ENCODE measurements at regions not wholly inside any gene's neighbourhood (a gene's known extent, or its start where the extent isn't known, plus 50 kb on each side); places are given as distances from the start of the nearest gene placed in this dataset.
"Not testable (repeated sequence)": the region's sequence is repeated elsewhere in the genome, so short reads cannot be mapped to it uniquely, and the experiment has no call there.

DNA sequence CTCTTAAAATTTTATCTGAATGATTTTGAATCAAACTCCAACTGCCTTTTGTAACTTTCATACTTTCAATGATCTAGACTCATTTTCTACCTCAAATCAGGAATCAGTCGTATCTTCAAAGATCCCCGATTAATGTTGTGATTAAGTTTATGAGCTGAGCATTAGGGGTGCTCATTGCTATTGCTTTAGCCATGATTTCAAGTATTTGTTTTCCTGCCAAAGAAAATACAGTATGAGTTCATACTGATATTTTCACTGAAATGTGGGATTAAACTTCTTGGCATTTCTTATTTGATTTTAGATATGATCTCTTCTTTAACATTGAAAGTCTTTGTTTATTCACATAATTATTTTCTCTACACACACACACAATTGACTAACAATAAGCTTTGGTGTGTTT, 785.6 kb downstream of the NTRK3 start:
- Mint-ChIP-seq H3K4me1 (no peaks in the 10 kb centered on the region), H3K27ac (no peak overlapping the region), H3K4me3 (no peak overlapping the region), H3K9me3 (peaks cover 5 to 7% of the 10 kb centered on the region in 2 donors), H3K27me3 (no peaks in the 10 kb centered on the region)
- DNase-seq (no peak), ATAC-seq (no peak)

DNA sequence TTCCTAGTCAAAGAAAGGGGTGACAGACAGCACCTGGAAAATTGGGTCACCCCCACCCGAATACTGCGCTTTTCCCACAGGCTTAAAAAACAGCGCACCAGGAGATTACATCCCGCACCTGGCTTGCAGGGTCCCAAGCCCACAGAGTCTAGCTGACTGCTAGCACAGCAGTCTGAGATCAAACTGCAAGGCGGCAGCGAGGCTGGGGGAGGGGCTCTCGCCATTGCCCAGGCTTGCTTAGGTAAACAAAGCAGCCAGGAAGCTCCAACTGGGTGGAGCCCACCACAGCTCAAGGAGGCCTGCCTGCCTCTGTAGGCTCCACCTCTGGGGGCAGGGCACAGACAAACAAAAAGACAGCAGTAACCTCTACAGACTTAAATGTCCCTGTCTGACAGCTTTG, 792.6 kb downstream of the NTRK3 start:
- H3K27me3 Mint-ChIP-seq, result peaks cover 14% of the 10 kb centered on the region
- H3K4me3 Mint-ChIP-seq, H3K27ac Mint-ChIP-seq, H3K4me1 Mint-ChIP-seq, ATAC-seq, DNase-seq: not testable (repeated sequence)
- H3K9me3 Mint-ChIP-seq, result peaks cover 5 to 13% of the 10 kb centered on the region in 2 donors

DNA sequence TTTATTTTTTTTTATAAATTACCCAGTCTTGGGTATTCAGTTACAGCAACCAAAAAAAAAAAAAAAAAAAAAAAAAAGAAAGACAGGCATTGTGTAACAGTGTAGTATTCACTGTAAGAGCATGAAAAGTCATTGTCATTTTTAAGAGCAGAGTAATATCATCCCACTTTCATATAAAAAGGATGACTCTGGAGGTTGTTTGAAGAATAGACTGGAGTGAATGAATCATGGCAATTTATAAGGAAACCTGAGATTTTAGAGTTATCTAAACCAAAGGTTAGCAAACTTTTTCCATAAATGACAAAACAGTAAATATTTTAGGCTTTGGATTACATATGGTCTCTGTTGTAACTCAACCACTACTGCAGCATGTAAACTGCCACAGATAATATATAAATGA, 794.9 kb downstream of the NTRK3 start:
- H3K4me3 Mint-ChIP-seq, result no peak overlapping the region

DNA sequence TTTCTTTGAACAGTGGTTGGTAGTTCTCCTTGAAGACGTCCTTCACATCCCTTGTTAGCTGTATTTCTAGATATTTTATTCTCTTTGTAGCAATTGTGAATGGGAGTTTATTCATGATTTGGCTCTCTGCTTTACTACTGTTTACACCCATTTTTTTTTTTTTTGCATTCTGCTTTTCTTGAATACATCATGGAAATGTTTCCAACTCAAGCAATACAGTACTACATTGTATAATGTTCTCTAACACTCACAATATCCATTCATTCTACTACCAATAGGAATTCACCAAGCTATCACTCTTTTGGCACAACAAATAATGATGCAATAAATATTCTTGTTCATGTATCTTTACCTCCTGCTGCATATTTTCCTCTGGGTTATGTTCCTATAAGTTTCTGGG, 801.7 kb downstream of the NTRK3 start:
- H3K27me3 Mint-ChIP-seq, result peaks cover 4% of the 10 kb centered on the region
- DNase-seq (no peak), ATAC-seq (no peak)
- H3K4me1 Mint-ChIP-seq, result no peaks in the 10 kb centered on the region
- no peak overlapping the region for H3K4me3 Mint-ChIP-seq
- no peak overlapping the region for H3K27ac Mint-ChIP-seq
- peaks cover 4 to 12% of the 10 kb centered on the region in 2 donors for H3K9me3 Mint-ChIP-seq

More for the DNA sequence above, 794.9 kb downstream of the NTRK3 start:
- H3K4me1 Mint-ChIP-seq, result no peaks in the 10 kb centered on the region
- H3K27ac Mint-ChIP-seq, result no peak overlapping the region
- H3K9me3 Mint-ChIP-seq, result peaks cover 4 to 11% of the 10 kb centered on the region in 2 donors
- peaks cover 14% of the 10 kb centered on the region for H3K27me3 Mint-ChIP-seq
- DNase-seq, result no peak
- ATAC-seq, result no peak

DNA sequence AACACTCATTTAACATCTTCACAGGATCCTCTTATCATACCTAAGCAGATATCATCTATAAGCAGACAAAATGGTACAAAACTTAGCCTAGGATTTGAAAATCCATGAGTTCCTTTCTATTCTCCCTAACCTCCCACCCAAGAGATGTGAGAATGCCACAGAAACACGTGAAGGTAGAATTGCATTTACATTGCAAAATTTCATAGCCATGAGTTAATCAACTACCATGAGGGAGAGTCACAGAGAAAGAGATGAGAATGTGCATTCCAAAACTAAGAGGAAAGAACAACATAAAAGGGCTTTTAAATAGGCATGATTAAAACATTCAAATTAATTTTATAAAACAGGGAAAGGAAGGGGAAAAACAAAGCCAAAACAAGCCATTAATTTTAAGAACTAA, 806.2 kb downstream of the NTRK3 start:
- ATAC-seq (no peak), DNase-seq (no peak)
- Mint-ChIP-seq H3K4me3 (no peak overlapping the region), H3K4me1 (no peaks in the 10 kb centered on the region), H3K27me3 (no peaks in the 10 kb centered on the region), H3K27ac (no peak overlapping the region), H3K9me3 (peaks cover 15 to 27% of the 10 kb centered on the region in 2 donors)

DNA sequence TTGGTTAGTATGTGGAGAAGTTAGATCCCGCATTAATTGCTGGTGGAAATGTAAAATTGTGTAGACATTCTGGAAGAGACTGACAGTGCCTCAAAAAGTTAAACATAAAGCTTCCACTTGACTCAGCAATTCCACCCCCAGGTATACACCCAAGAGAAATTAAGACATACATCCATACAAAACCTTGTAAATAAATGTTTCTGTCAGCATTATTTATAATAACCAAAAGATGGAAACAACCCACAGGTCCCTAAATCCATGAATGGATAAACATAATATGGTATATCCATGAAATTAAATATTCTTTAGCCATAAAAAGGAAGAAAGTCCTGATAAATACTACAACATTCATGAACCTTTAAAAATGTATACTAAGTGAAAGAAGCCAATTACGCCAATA, 817.4 kb downstream of the NTRK3 start:
- Mint-ChIP-seq H3K9me3 (no peaks in the 10 kb centered on the region), H3K27me3 (no peaks in the 10 kb centered on the region), H3K4me3 (no peak overlapping the region), H3K27ac (no peak overlapping the region), H3K4me1 (no peaks in the 10 kb centered on the region)
- no peak for ATAC-seq
- no peak for DNase-seq

DNA sequence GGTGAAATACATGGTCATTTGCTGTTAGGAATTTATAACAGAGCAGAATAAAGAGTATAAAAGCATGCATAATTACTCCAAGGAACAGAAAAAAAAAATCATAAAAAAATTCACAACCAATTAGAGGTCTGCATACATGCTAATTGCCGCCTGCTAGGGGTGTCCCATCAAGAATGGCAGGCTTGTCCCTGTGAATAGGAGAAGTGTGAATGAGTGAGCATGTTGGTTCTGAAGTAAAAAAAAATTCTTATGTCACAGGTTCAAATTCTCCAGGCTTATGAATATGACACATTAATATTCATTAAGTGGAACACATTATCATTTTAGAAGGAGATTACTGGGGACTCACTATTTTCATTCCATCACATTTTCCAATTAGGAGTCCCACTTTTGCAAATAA, 822.7 kb downstream of the NTRK3 start:
- DNase-seq (no peak), ATAC-seq (no peak)
- H3K4me3 Mint-ChIP-seq, result no peak overlapping the region
- H3K9me3 Mint-ChIP-seq, result no peaks in the 10 kb centered on the region
- H3K27ac Mint-ChIP-seq, result no peak overlapping the region
- H3K27me3 Mint-ChIP-seq, result peaks cover 17% of the 10 kb centered on the region
- H3K4me1 Mint-ChIP-seq, result no peaks in the 10 kb centered on the region

DNA sequence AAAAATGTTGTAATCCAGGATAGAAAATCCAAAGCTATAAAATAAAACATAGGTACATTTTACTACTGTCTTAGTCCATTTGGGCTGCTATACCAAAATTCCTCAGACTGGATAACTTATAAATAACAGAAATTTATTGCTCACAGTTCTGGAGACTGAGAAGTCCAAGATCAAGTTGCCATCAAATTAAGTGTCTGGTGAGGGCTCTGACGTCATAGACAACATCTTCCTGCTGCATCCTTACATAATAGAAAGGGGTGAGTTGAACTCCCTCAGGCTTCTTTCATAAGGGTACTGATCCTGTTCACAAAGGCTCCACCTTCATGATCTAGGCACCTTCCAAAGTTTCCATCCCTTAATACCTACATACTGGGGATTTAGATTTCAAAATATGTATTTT, 826.8 kb downstream of the NTRK3 start:
- no peak for ATAC-seq

DNA sequence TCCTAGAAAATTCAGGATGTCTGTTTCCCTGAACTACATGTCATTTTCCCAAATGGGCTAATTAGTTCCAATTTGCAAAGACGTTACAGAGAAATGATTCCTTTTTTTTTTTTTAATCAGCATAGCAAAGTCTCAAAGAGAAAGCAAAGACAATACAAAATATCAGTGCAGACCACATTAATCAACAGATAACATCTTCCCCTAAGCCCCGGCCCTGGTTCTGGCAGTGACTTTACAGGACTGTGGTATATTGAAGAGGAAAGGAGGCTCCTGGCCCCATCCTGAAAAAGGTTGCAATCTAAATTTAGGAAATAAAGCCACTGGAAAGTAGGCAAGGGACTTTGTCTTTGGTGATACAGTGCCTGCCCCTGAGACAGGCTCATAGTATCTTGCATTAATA, 836.5 kb downstream of the NTRK3 start:
- H3K9me3 Mint-ChIP-seq, result no peaks in the 10 kb centered on the region
- no peak for DNase-seq
- ATAC-seq, result no peak
- no peak overlapping the region for H3K4me3 Mint-ChIP-seq
- H3K27ac Mint-ChIP-seq, result no peak overlapping the region
- H3K27me3 Mint-ChIP-seq, result peaks cover 8% of the 10 kb centered on the region
- H3K4me1 Mint-ChIP-seq, result no peaks in the 10 kb centered on the region

More for the DNA sequence above, 826.8 kb downstream of the NTRK3 start:
- H3K4me1 Mint-ChIP-seq, result no peaks in the 10 kb centered on the region
- H3K4me3 Mint-ChIP-seq, result no peak overlapping the region
- DNase-seq, result no peak
- H3K9me3 Mint-ChIP-seq, result no peaks in the 10 kb centered on the region
- H3K27me3 Mint-ChIP-seq, result peaks cover 26% of the 10 kb centered on the region
- no peak overlapping the region for H3K27ac Mint-ChIP-seq

DNA sequence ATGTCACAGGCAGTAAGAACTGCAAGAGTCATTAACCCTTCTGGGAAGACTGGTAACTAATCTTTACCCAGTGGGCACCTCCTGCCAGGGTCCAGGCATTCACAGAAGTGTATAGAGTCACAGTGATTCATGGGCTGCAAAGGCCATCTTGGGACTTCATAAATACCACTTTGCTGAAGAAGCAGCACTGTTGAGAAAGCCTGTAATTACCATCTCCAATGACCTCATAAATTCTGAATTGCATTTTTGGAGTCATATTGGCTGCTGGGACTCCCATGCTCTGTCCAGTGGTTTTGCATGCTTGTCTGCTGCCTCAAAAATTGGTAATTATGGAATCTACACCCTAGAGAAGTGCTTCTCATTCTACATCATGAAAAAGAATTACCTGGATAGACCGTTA, 837.2 kb downstream of the NTRK3 start:
- no peaks in the 10 kb centered on the region for H3K9me3 Mint-ChIP-seq
- H3K27me3 Mint-ChIP-seq, result peaks cover 11% of the 10 kb centered on the region
- no peak overlapping the region for H3K27ac Mint-ChIP-seq
- DNase-seq (no peak), ATAC-seq (no peak)
- H3K4me3 Mint-ChIP-seq, result no peak overlapping the region
- H3K4me1 Mint-ChIP-seq, result no peaks in the 10 kb centered on the region

DNA sequence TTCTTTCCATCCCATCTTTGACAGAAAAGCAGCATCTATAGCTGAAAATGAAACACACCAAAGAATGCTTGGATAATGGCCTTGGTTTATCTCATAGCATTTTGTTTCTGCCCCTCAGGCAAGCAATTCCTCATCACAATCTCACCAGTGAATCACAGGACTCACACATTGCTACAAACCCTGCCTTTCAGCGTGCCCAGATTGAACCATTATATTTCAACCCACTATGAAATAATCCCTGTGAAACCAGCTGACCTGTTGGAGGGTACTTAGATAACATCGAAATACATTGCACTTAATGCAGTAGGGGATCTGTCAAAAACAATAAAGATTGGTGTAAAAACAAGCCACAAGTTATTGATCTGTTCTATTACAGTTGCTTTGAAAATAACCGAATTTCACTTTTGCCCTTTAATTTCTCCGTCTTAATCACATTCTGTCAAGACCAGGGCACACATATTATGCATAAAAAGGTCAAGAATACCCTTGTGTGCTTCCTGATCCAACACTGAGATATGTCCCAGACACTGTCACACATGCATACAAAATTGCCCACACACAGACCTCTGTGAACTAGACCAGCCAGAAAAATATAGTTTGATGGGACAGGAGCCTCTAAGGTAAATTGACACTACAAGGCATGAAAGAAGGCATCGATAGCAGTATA, 839.8 kb downstream of the NTRK3 start:
- no peaks in the 10 kb centered on the region for H3K4me1 Mint-ChIP-seq
- H3K27me3 Mint-ChIP-seq, result peaks cover 16% of the 10 kb centered on the region
- no peak overlapping the region for H3K4me3 Mint-ChIP-seq
- no peaks in the 10 kb centered on the region for H3K9me3 Mint-ChIP-seq
- ATAC-seq (no peak), DNase-seq (no peak)
- no peak overlapping the region for H3K27ac Mint-ChIP-seq

DNA sequence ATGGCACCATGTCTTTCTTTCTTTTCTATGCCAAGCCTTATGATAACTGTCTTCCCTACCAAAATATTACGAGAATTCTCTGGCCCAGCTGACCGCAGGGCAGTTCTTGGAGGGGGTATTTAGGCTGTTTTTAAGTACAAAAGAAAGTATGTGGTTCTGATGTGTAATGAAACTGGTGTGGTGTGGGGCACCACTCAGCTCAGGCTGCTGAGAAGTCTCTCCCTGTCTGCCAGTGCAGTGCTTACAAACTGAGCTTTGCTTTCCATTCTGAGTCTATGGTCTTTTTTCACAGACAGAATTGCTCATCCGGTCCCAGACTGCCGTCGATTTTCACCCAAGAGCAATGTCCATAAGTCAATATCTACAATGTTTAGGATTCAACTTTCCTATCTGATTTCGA, 847.6 kb downstream of the NTRK3 start:
- DNase-seq (no peak), ATAC-seq (no peak)
- no peak overlapping the region for H3K27ac Mint-ChIP-seq
- no peaks in the 10 kb centered on the region for H3K4me1 Mint-ChIP-seq
- H3K27me3 Mint-ChIP-seq, result peaks cover 7% of the 10 kb centered on the region
- H3K4me3 Mint-ChIP-seq, result no peak overlapping the region
- H3K9me3 Mint-ChIP-seq, result peaks cover 5 to 6% of the 10 kb centered on the region in 2 donors

DNA sequence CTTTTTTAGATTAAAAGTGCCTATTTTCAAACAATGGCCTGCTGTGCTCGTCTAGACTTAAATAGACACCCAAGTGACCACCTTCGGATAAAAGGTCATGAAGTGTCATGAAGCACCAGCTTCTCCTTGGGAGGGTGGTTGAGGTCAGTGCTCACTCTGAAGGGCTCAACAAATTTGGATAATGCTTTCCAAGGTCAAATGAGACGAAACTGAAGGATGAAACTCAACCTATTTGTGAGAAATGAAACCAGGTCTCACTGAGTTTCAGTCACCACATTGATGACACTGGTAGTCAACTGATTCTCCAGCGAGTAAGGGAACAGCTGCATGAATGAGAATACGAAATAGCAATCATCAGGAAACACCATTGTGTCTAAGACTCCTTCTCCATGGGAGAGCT, 852.6 kb downstream of the NTRK3 start:
- H3K4me1 Mint-ChIP-seq, result no peaks in the 10 kb centered on the region
- DNase-seq (no peak), ATAC-seq (no peak)
- H3K4me3 Mint-ChIP-seq, result no peak overlapping the region
- H3K9me3 Mint-ChIP-seq, result peaks cover 5 to 7% of the 10 kb centered on the region in 2 donors
- H3K27ac Mint-ChIP-seq, result peak overlapping the region in 1 of 2 donors; percentile 74
- peaks cover 6% of the 10 kb centered on the region for H3K27me3 Mint-ChIP-seq

DNA sequence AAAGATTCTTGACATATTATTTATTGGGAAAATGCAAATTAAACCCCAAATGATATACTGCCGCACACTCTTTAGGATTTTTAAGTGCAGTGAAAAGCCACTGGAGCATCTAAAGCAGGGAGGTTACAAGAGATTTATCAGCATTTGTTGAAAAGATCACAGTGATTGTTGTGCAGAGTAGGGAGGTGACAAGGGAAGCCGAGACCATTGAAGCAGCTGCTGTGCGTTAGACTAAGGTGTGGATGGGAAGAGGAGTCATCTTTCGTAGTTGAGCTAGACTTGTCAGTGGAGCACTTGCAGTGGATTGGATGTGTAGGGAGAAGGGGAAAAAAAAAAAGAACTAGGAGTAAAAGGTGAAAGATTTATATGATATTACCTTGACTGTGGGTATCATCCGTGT, 854.6 kb downstream of the NTRK3 start:
- Mint-ChIP-seq H3K27ac (peak overlapping the region in 1 of 2 donors; percentile 2), H3K4me1 (no peaks in the 10 kb centered on the region), H3K9me3 (peaks cover 5 to 7% of the 10 kb centered on the region in 2 donors), H3K27me3 (peaks cover 6% of the 10 kb centered on the region), H3K4me3 (no peak overlapping the region)
- DNase-seq, result no peak
- no peak for ATAC-seq

DNA sequence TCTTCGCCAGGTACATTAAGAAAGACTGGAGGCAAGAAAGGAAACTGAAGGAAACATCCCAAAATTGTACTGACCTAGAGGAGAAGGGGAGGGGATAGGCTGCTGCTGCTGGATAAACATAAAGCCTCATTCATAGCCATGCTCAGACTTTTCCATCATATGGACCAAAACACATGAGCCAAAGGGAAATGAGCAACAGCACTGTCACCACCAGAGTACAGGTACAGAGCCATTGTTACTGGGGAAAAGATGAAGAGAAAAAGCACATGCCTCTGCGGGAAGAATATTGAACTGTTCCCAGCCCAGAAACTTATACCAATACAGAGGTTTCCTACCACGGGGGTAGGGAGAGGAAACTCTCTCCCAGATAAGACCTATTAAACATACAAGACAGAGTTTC, 861.9 kb downstream of the NTRK3 start:
- Mint-ChIP-seq H3K27me3 (peaks cover 8% of the 10 kb centered on the region), H3K4me1 (no peaks in the 10 kb centered on the region), H3K4me3 (no peak overlapping the region), H3K27ac (no peak overlapping the region), H3K9me3 (peaks cover 0 to 6% of the 10 kb centered on the region in 2 donors)
- DNase-seq (no peak), ATAC-seq (no peak)

DNA sequence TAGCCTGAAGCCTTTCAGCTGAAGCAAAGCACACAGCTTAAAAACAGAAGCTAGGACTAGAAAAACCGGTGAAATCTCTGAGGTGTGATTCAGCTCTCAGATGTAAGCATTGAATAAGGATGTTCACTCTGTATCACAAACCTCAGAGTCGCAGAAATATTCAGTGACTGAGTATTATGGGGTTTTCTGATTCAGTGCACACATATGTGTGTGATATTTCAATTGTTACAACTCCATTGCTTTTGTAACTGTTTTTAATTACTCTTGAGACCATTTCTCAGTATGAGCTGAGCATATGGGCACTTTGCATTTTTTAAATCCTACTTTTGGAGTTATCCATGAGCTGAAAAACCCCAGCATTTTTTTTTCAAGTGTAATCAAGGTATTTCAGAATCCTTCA, 868.8 kb downstream of the NTRK3 start:
- no peaks in the 10 kb centered on the region for H3K9me3 Mint-ChIP-seq
- no peaks in the 10 kb centered on the region for H3K4me1 Mint-ChIP-seq
- no peak for ATAC-seq
- no peak for DNase-seq
- H3K4me3 Mint-ChIP-seq, result no peak overlapping the region
- peaks cover 8% of the 10 kb centered on the region for H3K27me3 Mint-ChIP-seq
- H3K27ac Mint-ChIP-seq, result no peak overlapping the region

DNA sequence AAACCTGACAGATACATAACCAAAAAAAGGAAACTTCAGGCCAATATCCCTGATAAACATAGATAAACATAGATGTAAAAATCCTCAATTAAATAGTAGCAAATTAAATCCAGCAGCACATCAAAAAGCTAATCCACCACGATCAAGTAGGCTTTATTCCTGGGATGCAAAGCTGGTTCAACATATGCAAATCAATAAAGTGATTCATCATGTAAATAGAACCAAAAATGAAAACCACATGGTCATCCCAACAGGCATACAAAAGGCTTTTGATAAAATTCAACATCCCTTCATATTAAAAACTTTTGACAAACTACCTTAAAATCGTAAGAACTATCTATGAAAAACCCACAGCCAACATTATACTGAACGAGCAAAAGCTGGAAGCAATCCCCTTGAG, 882.2 kb downstream of the NTRK3 start:
- peaks cover 19 to 35% of the 10 kb centered on the region in 2 donors for H3K9me3 Mint-ChIP-seq
- DNase-seq (no peak), ATAC-seq (no peak)
- no peak overlapping the region for H3K27ac Mint-ChIP-seq
- H3K4me3 Mint-ChIP-seq, result no peak overlapping the region
- H3K4me1 Mint-ChIP-seq, result no peaks in the 10 kb centered on the region
- H3K27me3 Mint-ChIP-seq, result peaks cover 22% of the 10 kb centered on the region
